Suppressor macrophage (primary cell): ENCODE measurements at regions not wholly inside any gene's neighbourhood (a gene's known extent, or its start where the extent isn't known, plus 50 kb on each side); places are given as distances from the start of the nearest gene placed in this dataset.
A peak's percentile ranks its signal among the peaks of the same experiment; 100 is the strongest.
"Not testable (repeated sequence)": the region's sequence is repeated elsewhere in the genome, so short reads cannot be mapped to it uniquely, and the experiment has no call there.

ENCODE experiments used
- DNase-seq, 4 experiments: peaks; one replicate each; pipeline ENCODE4 v3.0.0-alpha.2; 2020 to 2022

DNA sequence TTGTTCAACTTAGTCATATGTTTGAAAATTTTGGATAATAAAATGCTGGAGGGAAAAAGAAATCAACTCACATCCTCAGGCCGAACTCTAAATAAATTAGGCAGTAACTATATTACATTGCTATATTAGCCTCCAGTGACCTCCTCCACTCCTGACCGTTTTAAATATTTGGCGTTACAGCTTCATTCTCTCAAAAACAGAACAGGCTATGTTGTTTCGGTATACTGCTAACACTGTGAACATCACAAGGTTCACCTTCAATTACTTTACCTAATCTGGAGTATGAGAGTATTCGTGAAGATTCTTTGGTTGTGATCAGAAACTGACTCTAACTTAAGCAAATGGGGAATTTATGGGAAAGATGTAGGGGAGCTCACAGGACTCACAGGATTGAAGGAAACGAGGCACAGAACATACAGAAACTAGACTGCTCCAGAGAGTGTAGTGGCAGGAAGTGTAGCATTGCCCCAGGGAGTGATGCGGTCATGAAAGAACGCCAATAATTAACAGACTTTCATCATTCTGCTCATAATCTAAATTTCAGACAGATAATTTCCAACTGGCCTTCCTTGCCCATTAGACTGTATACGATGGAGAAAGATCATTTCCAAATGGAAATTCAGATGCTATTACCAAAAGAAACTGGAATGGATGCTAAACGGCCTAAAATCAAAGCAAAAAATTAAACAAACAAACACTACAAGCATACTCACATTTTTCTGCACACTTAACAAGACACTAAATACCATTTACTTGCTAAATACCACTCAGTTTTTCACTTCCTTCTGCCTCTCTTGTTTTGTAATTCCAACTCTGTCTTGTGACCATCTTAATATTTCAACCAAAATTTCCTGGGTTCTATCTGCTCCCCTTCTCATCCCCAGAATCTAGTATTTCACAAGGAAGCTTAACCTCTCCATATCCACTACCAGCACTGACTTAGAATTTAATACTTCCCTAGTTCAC, 110.1 kb upstream of the LPAR1 start:
- DNase-seq = peak in 3 of 4 experiments; percentile 8 to 68 (median 32)

DNA sequence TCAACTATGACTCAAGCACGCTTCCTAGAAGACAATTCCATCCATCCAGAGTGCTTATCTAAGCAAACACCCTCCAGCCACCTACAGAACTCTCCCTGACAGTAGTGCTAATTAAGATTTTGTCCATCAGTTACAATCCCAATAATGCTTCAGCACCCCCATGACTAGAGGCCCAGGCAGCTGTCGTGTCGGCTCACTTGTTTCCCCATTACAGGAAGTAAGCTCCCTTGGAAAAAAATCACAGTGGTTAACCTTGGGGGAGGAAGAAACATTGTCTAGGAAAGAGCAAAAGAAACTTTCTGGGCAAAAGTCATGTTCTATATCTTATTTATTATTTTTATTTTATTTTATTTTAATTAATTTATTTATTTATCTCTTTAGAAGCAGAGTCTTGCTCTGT, 108.8 kb upstream of the LPAR1 start:
- peak; percentile 12 to 52 (median 36) for DNase-seq

DNA sequence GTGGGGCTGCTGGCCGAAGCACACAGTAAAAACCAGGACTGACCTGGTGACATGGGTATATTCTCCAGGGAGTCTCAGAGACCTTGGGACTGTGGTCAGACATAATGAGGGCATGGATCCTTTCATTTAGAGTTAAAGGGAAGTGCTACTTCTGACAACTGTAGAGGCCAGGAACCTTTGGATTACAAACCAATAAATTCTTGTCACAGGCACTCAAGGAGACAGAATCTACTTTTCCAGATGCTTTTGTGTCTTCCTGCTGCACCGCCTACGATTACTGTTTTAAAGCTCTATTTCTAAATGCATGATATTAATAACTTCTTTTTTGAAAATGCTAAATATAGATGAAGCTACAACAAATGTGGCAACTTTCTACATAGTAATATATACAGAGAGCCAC, 106.5 kb upstream of the LPAR1 start:
- DNase-seq = peak in 3 of 4 experiments; percentile 1 to 45 (median 41)

DNA sequence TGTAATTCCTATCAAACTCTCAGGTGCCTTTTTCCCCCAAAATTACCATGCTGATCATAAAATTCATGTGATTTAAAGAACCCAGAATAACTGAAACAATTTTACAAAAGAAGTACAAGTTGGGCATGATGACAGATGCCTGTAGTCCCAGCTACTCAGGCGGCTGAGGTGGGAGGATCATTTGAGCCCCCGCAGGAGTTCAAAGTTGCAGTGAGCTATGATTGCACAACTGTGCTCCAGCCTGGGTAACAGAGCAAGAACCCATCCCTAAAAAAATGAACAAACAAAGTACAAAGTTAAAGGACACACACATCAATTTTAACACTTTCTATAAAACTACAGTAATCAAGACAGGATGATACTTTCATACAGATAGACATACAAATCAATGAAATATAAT, 97.9 kb upstream of the LPAR1 start:
- DNase-seq = peak in 2 of 4 experiments; percentile 8 to 13

DNA sequence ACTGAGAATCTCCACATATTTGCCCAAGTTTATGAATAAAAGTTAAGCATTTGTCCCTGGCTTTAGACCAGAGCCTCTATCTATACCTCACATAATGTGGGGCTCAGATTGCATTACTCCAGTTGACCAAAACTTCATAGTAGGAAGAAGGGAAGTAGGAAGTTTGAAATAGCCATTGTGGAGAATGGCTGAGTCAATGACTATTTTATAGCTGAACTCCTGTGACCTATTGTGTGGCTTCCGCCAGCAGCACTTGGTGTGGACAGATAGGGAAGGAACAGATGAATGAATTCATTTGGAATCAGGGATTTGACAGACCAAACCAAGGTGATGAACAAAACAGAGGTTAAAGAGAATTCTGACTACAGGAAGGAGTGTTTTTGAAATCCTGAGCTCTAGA, 92.9 kb upstream of the LPAR1 start:
- peak; percentile 62 to 85 (median 74) for DNase-seq

DNA sequence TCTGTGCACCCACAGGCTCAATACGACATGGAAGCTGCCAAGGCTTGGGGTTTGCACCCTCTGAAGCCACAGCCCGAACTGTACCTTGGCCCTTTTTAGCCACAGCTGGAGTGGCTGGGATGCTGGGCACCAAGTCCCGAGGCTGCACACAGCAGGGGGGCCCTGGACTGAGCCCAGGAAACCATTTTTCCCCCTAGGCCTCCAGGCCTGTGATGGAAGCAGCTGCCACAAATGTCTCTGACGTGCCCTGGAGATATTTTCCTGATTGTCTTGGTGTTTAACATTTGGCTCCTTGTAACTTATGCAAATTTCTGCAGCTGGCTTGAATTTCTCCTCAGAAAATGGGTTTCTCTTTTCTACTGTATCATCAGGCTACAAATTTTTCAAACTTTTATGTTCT, 82.3 kb upstream of the LPAR1 start:
- DNase-seq = no peak

DNA sequence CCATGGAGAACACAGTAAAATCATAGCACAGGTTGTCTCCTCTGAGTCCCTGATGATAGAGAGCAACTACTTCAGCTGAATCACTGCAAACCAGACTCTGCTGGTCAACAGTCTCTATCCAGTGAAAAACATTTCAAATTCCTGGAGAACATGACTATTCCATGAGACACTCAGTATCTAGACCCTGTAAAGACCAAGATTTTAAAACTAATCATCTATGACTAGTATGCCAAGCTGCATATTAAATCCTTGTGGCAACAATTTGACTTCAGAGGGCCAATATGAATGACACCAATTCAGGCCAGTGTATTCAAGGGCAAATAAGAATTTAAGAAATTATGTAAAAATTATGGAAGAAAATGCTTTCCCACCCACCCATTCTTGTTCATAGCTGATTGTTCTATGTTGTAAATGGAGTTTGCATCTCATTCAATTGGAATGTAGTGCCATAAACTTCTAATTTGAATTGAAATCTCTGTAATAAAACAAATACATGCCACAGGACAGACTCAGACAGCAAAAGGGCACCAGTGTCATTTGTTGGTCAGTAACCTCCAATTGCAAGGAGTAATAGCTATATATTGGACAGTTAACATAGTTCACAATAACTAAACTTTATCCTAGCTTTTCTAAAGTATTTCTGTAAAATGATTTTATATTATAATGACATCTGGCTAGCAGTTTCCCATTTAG, 80.1 kb upstream of the LPAR1 start:
- no peak for DNase-seq

DNA sequence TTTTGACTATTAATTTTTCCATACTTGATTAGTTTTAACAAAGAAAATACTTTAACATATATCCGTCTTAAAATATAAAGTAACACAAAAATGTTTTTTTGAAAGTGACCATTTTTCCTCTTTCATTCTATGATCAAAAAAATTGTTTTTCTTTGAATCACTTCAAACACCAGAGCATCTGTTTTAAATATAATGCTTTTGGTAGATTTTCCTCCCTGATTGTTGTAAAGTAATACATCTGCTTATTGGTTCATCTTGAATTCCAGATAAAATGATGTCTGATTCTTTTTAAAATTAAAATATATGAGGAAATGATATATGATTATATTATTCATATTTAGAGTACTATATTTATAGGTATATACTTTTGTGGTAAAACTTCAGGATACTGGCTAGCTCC, 76.2 kb upstream of the LPAR1 start:
- no peak for DNase-seq

DNA sequence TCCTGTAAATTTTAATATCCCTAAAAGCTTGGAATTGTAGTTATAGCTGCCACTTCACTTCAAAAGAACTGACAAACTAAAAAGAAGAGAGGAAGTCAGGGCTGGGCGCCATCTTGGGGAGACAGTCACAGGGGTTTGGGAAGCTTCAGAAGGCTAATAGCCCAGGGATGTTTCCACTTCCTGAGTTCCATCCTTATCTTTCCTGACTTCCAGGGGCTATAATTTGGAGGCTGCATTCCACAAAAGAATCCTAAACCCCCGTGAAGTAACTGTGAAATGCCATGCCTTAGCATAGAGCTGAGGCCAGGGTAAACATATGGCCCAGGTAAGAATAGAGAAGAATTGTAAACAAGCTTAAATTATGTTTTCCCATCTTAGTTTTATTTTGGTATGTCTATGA, 75.4 kb upstream of the LPAR1 start:
- DNase-seq = no peak

DNA sequence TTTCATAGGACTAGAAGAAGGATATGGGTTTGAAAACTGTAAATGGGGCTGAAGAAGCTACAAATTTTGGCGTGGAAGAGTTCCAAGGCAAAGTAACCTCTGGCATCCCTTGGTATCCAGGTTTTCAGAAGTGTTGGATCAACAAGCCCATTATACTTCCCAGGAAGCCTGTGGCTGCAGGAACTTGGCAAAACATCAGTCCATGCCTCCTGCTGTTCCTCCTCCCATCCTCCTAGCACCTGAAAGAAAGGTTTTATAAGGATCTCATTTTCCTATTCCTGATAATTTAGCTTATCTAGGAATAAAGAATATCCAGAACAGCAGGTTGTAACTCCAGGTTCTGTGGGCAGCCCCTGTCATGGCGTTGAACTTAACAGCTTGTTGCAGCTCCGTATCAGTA, 72.5 kb upstream of the LPAR1 start:
- DNase-seq = no peak

DNA sequence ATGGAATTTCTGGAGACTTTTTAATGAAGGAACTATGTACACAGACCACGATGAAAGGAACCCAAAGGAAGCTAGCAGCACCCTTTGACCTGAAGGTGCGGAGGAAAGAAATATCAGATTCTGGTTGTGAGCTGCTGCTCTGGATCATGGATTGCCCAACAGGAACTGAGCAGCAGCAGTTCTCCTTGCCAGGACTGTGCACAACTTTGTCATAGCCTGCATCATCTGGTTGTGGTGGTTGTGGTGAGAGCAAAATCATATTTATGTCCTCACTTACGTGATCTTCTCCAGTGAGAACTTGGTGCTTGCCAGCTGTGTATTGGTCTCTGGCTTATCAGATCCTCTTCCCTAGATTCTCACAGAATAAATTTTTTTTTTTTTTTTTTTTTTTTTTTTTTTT, 70.7 kb upstream of the LPAR1 start:
- DNase-seq = peak; percentile 71 to 86 (median 78)

DNA sequence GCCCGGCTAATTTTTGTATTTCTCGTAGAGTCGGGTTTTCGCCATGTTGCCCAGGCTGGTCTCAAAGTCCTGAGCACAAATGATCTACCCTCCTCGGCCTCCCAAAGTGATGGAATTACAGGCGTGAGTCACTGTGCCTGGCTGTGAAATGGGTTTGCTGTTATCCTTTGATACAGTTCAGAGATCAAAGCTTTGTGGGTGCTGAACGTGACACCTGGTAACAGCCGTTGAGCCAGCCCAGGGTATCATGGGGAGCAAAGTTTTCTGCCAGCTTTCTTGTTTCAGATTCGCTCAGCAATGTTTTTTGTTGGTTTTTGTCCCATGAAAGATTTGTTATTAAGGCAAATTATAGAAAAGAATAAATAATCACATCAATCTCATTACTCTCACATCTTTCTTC, 68.9 kb upstream of the LPAR1 start:
- no peak for DNase-seq

DNA sequence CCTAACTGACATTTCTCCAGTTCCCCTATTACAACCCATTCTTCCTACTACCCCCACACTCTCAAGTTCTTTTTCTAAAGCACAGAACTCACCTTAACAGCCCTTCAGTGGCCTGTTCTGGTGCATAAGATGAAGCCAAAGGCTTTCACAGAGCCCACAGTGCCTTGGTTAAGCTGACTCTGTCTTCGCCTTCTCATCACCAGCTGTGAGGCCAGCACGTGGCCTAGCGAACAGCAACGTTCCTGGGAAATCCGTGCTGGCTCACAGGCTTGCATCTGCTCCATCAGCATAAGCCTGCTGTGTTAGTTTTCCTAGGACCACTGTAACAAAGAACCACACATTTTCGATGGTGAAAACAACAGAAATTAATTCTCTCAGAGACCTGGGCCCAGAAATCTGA, 67.9 kb upstream of the LPAR1 start:
- DNase-seq = no peak

DNA sequence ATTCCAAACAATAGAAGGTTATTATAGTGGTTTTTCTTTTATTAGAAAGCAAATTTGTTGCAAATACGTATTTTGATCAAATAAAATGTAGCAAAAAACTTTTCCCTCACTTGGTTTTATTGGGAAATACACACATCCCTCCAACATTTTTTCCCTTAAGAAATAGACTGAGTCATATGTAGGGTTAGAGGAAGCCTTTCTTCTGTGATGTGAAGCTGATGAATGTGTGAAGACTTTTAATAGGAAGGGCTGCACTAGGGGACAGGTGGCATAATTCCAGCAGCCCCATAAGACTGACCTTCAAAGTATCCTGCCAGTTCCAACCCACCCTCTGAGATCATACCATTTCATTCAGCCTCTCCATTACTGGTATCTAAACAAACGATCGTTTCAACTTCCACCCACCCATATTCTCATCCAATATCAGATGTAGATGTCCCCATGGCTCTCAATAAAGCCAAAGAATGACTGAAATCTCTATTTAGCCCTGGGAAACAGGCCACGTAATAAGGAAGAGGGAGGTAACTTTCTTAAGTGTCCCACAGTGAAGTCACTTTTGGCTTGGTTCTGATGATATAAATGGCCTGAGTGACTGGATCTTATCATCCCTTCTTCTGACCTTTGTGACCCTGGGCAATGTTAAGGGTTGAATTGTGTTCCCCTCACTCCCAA, 64.7 kb upstream of the LPAR1 start:
- DNase-seq = no peak

DNA sequence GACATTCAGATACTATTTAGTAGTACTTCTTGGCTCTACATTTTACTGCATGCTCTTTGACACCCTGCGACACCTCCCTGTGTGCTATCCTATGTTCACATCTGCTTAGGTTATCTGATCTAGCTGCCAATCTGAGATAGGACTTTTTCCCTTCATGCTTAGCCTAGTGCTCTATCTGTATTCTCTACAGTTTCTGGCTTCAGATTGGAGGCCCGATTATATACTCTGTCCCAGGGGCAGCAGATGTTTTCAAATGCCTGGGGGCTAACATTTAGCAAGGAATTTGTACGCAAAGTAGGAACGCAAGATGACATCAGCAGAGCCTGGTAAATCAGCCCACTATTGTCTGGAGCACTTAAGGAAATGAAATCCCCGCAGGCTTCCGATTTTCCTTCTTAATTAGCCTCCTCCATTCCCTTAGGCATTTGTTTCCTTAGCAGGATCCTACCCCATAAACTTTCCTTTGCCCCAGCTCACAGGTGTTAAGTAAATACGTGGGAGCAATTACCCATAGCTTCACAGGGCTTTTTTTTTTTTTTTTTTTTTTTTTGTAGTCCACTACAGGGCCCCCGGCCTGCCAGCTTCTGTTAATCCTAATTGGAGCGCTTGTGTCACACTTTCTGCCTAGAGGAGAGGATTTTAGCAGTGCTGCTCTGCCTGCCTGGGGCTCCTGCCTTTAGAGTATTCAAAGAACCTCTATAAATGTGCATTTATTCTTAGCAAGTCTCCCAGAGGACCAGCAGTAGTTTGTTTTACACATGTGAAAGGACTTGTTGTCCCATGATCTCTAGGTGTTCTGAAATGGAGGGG, 61.1 kb upstream of the LPAR1 start:
- DNase-seq = no peak

DNA sequence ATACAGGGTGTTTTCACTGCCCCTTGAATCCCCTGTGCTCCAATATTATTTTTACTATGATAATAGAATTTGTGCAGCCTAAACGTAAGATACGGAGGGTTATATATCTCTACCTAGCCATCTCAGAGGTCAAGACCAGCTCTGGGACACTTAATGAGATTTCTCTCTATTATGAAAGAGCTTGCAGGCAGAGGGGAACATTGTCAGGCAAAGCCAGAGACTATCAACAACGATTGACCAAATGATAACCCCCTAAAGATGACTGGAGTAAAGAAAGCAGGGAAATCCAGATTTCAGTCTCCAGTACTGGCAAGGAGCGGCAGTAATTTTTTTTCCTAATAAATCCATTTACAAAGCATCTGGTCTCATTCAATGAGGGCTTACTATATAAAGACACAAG, 59.8 kb upstream of the LPAR1 start:
- no peak for DNase-seq

DNA sequence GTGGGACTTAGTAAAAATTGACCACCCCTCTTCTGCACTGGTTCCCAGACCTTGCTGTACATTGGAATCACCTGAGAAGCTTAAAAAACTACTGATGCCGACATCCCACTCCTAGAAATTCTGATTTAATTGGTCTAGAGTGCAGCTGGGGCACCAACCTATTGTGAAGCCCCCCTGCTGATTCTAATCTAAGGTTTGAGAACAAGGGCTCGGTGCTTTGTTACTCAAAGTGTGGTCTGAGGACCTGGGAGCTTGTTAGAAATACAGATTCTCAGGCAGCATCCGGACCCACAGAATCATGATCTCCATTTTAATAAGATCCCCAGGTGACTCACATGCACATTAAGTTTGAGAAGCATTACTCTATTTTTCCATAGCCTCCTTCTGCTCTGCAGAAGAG, 57.8 kb upstream of the LPAR1 start:
- no peak for DNase-seq

DNA sequence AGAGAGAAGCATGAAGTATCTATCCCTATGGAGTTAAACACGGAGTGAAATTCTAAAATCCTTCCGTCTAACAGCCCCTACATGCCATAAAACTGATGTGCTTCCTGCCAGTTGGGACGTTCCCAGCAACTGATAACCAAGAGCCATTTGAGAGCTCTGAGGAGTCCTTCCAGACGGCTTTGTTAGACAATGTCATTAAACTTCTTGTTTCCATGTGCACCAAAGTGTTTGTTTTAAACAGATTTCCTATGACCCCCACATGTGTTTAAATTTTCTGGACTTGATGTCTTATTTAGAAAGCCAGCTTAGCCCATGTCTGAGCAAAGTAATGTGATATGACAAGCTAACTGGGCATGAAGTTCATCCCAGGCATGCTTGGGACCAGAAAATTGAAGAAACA, 57.2 kb upstream of the LPAR1 start:
- DNase-seq = no peak

DNA sequence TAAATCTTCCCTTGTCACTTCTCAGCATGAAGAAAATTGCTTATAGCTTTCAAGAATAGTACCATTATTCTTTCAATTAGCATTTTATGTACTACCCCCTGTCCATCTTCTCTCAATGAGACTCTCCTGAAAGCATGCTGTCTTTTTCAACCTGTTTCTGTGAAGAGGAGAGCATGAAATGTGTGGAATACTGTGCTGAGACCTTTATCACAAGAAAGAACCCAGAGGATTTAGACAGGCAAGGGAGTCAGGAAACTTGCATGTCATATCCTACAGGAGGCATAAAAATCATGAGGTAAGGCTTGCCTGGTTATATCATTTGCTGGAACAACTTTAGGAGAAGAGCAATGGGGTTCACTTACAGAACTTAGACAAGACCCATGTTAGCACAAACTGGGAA, 56.7 kb upstream of the LPAR1 start:
- no peak for DNase-seq

DNA sequence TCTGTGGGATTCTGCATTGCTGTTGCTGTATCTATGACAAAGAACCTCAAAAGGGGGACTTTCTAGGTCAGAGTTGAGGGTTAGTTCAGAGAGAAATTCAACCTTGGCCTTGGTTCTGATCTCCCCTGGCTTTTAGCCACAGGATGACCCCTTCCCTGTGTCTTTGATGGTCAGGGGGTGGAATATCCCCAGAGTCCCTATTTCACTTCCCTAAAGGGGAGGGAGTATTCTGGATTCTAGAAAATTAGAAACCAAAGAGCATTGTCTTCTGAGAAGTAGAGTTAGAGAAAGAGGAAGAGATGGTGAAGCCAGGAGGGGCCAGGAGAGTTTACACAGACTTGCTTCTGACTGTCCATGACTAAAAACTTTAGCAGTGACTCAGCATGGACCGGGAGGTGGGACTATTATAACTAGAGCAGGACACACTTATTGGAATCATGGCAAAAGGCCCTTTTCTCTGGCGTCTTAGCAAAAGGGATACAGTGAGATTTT, 56.2 kb upstream of the LPAR1 start:
- DNase-seq = peak; percentile 68 to 89 (median 83)

DNA sequence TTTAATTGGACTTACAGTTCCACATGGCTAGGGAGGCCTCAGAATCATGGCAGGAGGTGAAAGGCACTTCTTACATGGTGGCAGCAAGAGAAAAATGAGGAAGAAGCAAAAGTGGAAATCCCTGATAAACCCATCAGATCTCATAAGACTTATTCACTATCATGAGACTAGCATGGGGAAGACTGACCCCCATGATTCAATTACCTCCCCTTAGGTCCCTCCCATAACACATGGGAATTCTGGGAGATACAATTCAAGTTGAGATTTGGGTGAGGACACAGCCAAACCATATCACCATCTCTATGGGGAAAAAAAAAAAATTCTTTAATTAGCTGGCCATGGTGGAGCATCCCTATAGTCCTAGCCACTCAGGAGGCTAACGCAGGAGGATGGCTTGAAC, 53.9 kb upstream of the LPAR1 start:
- not testable (repeated sequence) for DNase-seq
